HuH-7 (cell line): ENCODE measurements at regions not wholly inside any gene's neighbourhood (a gene's known extent, or its start where the extent isn't known, plus 50 kb on each side); places are given as distances from the start of the nearest gene placed in this dataset.

ENCODE experiments used
- DNase-seq: peaks from one replicate; pipeline ENCODE4 v3.0.0; 2011; ENCODE audit warnings: low spot score

DNA sequence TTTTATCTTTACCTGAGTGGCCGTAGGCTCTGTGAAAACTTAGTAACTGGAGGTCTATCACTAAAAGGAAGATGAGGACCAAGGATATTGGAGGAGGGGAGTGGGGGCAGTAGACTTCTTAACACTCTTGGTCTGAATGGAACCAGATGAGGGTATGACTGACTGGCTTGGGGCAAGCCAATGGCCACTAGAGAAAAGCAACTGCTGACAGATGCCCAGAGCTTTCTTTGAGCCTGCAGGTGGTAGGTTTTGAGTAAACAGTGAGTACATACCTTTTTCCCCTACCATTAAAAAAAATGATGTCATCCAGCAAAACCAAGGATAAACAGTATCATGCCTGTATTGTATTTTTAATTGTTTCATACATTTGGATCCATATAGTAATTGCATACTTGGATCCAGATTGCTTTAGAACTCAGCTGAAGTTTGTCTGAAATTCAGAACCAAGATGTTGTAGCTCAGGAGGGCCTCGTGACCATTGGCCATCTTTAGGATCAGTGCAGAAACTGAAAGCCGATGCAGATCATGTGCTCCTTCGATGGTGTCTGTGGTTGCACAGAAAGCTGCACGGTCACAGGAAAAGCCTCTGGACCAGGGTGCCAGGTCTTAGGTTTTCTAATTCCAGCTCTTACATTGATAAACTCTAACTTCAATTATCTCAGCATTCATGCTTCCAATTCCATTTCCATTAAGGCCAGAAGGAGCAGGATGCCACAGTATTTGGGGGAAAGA is 131.0 kb downstream of the PDGFRA start:
- DNase-seq: no peak

DNA sequence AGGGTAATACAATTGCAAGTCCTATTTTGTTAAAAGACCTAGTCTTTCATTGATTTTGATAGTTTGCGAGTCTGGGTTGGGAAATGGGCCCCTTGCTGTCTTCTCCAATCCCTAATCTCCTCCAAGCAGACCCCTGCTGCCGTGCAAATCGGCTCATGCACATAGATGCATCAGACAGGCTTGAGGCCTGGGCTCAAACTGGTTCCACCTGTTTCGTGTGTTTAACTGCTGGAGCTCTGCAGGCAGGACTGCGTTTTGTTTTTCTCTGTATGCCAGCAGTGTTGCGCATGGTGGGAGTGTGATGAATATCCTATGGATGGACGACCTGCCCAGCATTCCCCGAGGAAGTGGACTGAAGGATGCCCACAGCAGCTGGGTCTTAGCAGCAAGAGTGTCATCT is 133.9 kb downstream of the PDGFRA start:
- no peak for DNase-seq

GRCh38 chr4:54365691-54366090 is 136.6 kb downstream of the PDGFRA start:
- no peak for DNase-seq

DNA sequence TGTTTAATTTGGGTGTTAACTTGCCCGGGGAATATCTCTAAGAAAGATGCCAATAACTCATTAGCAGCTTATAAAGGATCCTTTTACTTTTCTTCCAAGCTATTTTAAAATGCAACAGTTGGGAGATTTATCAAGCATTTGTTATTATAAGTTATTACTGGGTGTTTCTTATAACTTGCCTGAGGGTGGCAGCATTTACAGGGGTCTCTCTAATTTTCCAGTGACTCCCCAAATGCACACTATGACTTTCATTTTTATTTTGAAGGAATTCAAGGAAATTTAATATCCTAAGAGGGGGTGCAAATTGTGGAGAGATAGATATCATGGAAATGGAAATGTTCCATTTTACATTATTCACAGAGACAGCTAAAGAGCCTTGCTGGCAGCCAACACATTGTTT is 138.0 kb downstream of the PDGFRA start:
- DNase-seq: no peak

GRCh38 chr4:54368281-54369265 is 139.5 kb downstream of the PDGFRA start:
- DNase-seq: no peak

GRCh38 chr4:54371173-54371572 is 142.1 kb downstream of the PDGFRA start:
- DNase-seq: no peak

DNA sequence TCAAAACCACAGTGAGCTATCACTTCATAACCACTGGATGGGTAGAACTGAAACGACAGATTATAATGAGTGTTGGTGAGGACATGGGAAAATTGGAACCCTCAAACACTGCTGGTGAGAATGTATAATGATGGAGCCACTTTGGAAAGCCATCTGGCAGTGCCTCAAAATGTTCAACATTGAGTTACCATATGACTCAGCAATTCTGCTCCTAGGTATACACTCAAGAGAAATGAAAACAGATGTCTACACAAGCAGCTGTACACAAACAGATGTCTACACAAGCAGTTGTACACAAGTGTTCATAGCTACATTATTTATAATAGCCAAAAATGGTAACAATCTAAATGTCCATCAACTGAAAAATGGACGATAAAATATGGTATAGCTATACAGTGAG is 143.9 kb downstream of the PDGFRA start:
- no peak for DNase-seq

DNA sequence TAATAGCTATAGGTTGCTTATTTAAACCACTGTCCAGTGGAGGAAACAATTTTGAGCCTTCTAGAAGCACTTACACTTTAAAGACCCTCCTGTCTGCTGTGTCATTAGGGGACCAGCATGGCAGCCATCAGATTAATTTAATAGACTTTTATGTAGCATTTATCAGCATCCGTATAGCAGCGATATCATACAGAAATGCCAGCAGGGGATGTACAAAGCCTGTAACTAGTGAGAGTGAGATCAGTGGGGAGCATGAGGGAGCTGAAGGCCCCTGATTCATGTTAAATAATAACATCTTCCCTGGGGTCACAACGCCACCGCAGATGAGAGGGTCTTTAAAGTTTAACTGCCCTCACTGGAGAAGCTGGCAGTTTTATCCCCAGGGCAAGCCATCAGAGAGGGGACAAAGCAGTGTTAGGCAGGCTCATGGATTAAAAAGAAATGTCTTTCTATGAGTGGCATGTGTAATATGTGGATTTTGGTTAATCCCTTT is 144.7 kb downstream of the PDGFRA start:
- no peak for DNase-seq

DNA sequence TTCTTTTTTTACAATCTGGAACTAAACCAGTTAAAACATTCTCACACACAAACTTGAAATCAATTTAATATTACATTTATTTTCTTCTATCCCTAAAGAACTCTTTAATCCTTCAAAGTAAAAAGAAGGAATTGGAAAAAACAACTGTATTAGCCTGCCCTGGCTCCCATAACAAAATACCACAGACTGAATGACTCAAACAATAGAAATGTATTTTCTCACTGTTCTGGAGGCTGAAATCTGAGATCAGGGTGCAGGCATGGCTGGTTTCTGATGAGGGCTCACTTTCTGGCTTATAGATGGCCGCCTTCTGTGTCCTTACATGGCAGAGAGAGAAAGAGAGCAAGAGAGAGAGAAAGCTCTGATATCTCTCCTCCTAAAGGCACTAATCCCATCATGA is 149.4 kb downstream of the PDGFRA start:
- DNase-seq: no peak

DNA sequence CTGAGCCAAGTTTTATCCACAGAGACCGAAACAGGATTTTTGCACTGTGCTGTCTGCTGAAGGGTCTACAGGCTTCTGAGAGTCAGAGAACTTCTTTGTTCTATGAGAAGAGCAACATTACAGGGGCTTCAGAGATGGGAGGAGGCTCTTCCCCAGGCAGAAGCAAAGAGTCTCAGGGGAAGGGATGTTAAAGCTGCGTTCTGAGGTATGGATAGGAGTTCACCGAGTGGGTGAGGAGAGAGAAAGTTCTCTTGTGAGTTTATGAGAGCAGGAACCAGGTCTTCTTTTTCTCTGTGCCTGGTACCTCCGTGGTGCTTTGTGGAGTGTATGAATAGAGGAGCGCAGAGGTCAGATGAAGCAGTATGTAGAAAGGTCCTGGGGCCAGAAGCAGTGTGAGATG is 155.1 kb downstream of the PDGFRA start:
- DNase-seq: no peak

DNA sequence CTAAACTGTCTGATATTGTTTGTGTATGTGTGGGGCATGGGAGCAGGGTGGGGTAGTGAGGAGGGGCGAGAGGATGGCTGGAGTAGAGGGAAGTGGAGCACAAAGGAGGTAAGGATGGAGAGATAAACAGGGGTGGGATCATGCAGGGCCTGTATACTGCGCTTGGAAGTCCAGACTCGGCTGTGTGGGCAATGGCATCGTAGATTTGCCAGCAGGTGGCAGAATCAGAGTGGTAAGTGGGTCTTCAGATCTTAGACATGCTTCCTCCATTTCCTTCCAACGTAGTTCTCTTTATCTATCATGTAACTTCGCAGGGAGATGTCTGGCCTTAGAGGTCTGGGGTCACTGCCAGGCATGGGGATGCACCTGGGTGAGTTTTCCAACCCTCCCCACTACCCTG is 155.5 kb downstream of the PDGFRA start:
- no peak for DNase-seq

- no peak for DNase-seq
These were observed 157.1 kb downstream of the PDGFRA start for GRCh38 chr4:54386042-54386669.

- no peak for DNase-seq
These were observed 157.6 kb downstream of the PDGFRA start for GRCh38 chr4:54386693-54387092.

- DNase-seq: no peak
These were observed 161.6 kb downstream of the PDGFRA start for GRCh38 chr4:54390670-54391069.

DNA sequence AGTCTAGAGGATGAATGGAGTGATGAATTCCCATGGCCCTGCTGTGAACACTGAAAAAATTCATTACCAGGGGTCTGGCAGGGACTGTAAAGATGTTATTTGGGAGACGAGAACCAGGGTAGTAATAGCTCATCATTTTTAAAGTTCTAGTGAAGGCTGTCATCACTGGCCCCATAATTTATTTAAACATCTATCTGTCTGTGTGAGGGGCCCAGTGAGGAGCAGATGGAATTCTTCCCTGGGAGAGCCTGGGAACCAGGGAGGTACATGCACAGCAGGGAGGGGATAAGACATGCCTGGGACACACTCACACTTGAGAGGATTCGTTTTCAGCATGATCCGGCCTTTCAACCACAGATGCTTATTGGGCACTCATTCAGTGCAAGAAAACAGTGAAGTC is 162.0 kb downstream of the PDGFRA start:
- no peak for DNase-seq

DNA sequence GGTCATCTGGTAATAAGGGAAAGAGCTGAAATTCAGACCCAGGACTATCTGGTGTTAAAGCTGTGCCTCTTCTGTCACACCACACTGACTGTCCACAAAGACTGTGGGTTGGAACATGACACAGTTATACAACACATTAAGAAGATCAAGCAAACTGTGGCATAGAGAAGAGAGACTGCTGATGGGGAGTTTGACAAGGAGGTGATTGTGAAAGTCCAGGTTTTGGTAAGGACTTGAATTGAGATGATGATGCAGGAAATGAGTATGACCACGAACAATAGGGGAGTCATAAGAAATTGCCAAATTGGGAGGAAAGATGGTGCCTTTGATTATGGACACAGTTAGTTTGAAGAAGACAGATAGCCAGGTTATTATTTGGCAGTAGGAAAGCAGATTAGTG is 163.4 kb downstream of the PDGFRA start:
- no peak for DNase-seq

DNA sequence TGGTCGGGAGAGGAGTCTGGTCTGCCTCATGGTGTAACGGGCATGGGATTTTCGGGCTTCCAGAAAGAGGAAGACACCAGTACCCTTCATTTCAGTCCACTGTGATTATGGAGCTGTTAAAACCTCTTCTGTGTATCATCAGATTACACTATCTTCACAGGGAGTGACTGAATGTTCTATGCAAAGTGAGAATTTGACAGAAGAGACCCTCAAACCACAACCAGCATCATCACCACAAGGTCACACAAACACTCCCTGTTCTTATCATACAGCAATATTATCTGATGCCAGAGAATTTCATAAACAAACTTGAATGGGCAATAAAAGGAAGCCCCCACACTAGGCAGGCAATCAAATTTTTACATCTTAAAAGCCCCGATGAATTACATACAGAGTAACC is 164.2 kb downstream of the PDGFRA start:
- DNase-seq: no peak

DNA sequence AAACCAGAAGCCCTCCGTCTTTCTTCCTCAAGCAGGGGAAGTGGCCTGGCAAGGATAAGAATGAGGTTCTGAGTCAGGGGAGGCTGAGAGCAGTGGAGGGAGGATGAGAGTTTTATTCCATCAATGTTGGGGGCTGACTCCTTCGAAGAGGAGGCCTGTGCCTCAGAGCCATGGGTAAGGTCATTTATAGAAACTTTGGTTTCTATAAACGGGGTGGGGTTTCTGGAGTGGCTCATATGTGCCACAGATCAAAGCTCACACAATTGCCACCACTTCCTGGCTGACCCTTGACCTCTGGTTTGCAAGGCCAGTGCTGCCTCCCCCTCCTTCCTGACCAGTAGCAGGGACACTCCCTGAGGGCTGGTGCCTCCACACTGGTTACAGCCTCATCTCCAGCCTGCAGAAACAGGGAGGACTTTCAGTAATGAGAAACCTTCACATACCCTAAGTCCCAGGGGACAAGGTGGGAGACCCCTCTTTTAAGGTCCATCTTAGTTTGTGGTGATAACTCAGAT is 166.0 kb downstream of the PDGFRA start:
- no peak for DNase-seq

- no peak for DNase-seq
These were observed 171.1 kb downstream of the PDGFRA start for GRCh38 chr4:54400188-54400587.

DNA sequence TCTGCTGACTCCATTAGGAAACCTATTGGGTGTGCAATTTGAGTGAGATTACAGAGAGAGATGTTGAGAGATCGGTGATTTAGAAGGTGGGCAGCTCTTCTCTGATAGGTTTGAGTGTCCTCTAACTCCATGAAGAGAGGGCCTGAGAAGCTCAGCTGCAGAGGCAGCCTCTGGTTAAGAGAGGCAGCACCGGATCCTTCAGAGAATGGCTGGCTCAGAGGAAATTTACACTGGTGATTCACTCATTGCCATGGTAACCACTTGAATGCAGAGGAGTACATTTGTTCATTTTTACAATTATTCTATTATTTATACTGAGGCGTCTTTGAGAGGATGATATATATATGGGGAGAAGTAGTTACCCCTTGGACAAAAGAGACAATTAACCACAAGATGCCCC is 171.7 kb downstream of the PDGFRA start:
- no peak for DNase-seq

DNA sequence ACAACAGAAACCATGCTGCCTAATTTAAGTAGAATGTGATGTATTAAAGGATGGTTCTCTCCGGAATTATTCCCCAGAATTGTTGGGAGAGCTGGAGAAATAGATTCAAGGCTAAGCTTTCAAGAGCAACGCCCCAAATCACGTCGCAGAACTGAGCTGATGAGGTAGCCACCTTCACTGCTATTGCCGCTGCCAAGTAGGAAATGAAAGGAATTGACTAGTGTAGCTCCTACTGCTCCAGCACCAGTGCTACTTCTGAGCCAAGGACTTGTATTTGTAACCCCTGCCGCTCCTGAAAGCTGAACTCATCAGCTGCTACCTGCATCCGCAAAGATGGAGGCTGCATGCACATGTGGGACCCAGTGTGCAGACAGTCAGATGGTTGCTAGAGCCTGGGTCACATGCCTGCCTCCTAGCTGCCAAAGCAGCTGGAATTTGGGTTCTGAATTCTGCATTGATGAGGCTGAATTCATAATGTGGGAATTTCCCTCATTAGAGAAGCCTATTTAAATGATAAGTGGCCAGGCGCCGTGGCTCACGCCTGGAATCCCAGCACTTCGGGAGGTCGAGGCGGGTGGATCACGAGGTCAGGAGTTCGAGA is 173.9 kb downstream of the PDGFRA start:
- no peak for DNase-seq
